BJ (cell line): ENCODE measurements at regions not wholly inside any gene's neighbourhood (a gene's known extent, or its start where the extent isn't known, plus 50 kb on each side); places are given as distances from the start of the nearest gene placed in this dataset.
"Not testable (repeated sequence)": the region's sequence is repeated elsewhere in the genome, so short reads cannot be mapped to it uniquely, and the experiment has no call there.

ENCODE experiments used
- CTCF ChIA-PET: fragments of 350-600 bp; formaldehyde crosslinking; extraction: SDS; loops from one replicate; lab custom pipeline; 2021; ENCODE audit warnings: antibody characterized with exemption, inconsistent platforms; lab: Yijun Ruan, JAX
- POLR2A ChIA-PET: fragments of 300-600 bp; sonication (Branson Sonifier 250); formaldehyde crosslinking; extraction: SDS; loops from one replicate; lab custom pipeline; 2021; ENCODE audit warnings: antibody characterized with exemption; lab: Charles Lee
- DNase-seq: peaks from one replicate; pipeline ENCODE4 v3.0.0-alpha.2; 2011; ENCODE audit warnings: low read depth
- H3K27me3 ChIP-seq: 2 replicates; pipeline ENCODE4 v1.6.0; 2011; ENCODE audit warnings: low read length; ENCODE audit not compliant: control insufficient read depth, insufficient read depth
- H3K36me3 ChIP-seq: 2 replicates; pipeline ENCODE4 v1.5.1; 2011; ENCODE audit warnings: low read length; ENCODE audit not compliant: control insufficient read depth, insufficient read depth
- H3K4me3 ChIP-seq: 2 replicates; pipeline ENCODE4 v1.5.1; 2011; ENCODE audit warnings: low read depth, mild to moderate bottlenecking, control low read depth, low read length
- CTCF ChIP-seq: IDR thresholded peaks from 2 replicates; pipeline ENCODE4 v1.5.1; 2011; ENCODE audit warnings: low read depth, mild to moderate bottlenecking, control low read depth, inconsistent platforms, low read length, moderate library complexity; ENCODE audit not compliant: insufficient read depth

GRCh38 chr10:63822496-63822895 lies 301.3 kb downstream of the REEP3 start:
- TF ChIP-seq CTCF: no peak
- no peaks in the 10 kb centered on the region for H3K36me3 ChIP-seq
- POLR2A ChIA-PET: no interaction called here
- DNase-seq: no peak
- no peaks in the 10 kb centered on the region for H3K27me3 ChIP-seq
- CTCF ChIA-PET: interaction anchor here (1.0 kb wide), 1 partner anchor 9 kb away, joined by 3 read pairs; no protein-coding TSS in a partner anchor
- no peak overlapping the region for H3K4me3 ChIP-seq

DNA sequence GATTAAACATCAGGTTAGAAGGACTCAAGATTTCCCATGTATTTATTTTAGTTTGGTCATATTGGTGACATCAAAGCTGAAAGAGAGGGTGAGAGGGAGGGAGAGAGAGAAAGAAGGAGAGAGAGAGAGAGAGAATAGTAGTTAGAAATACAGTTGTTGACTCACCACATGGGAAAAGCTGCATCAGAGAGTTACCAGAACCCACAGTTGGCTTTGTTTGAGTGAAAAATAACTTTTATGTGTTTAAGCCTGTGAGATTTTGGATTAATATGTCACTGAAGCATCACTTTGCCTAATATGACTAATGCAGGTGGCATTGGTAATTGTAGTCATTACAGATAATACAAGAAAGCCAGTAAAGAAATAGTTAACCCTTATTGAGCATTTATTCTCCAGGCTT lies 303.9 kb downstream of the REEP3 start:
- DNase-seq: no peak
- CTCF ChIA-PET: interaction anchor here (1.0 kb wide), 1 partner anchor 19 kb away, joined by 3 read pairs; no protein-coding TSS in a partner anchor
- TF ChIP-seq CTCF: no peak
- H3K27me3 ChIP-seq: no peaks in the 10 kb centered on the region
- H3K36me3 ChIP-seq: no peaks in the 10 kb centered on the region
- POLR2A ChIA-PET: no interaction called here
- no peak overlapping the region for H3K4me3 ChIP-seq

- POLR2A ChIA-PET: no interaction called here
- TF ChIP-seq CTCF: no peak
- H3K36me3 ChIP-seq: no peaks in the 10 kb centered on the region
Observed at GRCh38 chr10:63825766-63826165, 304.6 kb downstream of the REEP3 start.

GRCh38 chr10:63827018-63827417 lies 305.8 kb downstream of the REEP3 start:
- H3K36me3 ChIP-seq, POLR2A ChIA-PET, CTCF ChIA-PET, H3K27me3 ChIP-seq, DNase-seq, H3K4me3 ChIP-seq: not testable (repeated sequence)

More at GRCh38 chr10:63825766-63826165, 304.6 kb downstream of the REEP3 start:
- no peak for DNase-seq
- Histone ChIP-seq H3K4me3 (no peak overlapping the region), H3K27me3 (no peaks in the 10 kb centered on the region)
- CTCF ChIA-PET: no interaction called here

GRCh38 chr10:63829020-63829419 lies 307.8 kb downstream of the REEP3 start:
- no peaks in the 10 kb centered on the region for H3K27me3 ChIP-seq
- no peak for TF ChIP-seq CTCF
- no peak for DNase-seq
- no peak overlapping the region for H3K4me3 ChIP-seq
- no peaks in the 10 kb centered on the region for H3K36me3 ChIP-seq
- ChIA-PET POLR2A (no interaction called here), CTCF (interaction anchor here (1.1 kb wide), 1 partner anchor 9 kb away, joined by 4 read pairs; no protein-coding TSS in a partner anchor)

GRCh38 chr10:63829573-63830149 lies 308.5 kb downstream of the REEP3 start:
- POLR2A ChIA-PET: no interaction called here
- DNase-seq: no peak
- CTCF ChIA-PET: interaction anchor here (1.1 to 3.1 kb wide), 2 partner anchors 10 kb away, joined by 4 to 13 read pairs; no protein-coding TSS in a partner anchor
- Histone ChIP-seq H3K27me3 (no peaks in the 10 kb centered on the region), H3K36me3 (no peaks in the 10 kb centered on the region), H3K4me3 (no peak overlapping the region)
- TF ChIP-seq CTCF: no peak
